Retinal pigment epithelial cell (primary cell): ENCODE measurements at regions not wholly inside any gene's neighbourhood (a gene's known extent, or its start where the extent isn't known, plus 50 kb on each side); places are given as distances from the start of the nearest gene placed in this dataset.
A peak's percentile ranks its signal among the peaks of the same experiment; 100 is the strongest.
"Not testable (repeated sequence)": the region's sequence is repeated elsewhere in the genome, so short reads cannot be mapped to it uniquely, and the experiment has no call there.

Experiments used
- DNase-seq: peaks from one replicate; pipeline ENCODE4 v3.0.0-alpha.2; 2010; ENCODE audit warnings: low read depth
- H3K4me3 ChIP-seq: 2 replicates; pipeline ENCODE4 v1.5.1; 2011; ENCODE audit warnings: mild to moderate bottlenecking, low read length, control low read depth, moderate library complexity
- CTCF ChIP-seq: conservative IDR thresholded peaks from 2 replicates; pipeline ENCODE4 v1.5.1; 2011; ENCODE audit warnings: low read depth, low read length, control low read depth, inconsistent platforms

- TF ChIP-seq CTCF: peak; percentile 34
- DNase-seq, H3K4me3 ChIP-seq: not testable (repeated sequence)
Measured at GRCh38 chr5:1598950-1599737, 75.4 kb upstream of the LPCAT1 start.

DNA sequence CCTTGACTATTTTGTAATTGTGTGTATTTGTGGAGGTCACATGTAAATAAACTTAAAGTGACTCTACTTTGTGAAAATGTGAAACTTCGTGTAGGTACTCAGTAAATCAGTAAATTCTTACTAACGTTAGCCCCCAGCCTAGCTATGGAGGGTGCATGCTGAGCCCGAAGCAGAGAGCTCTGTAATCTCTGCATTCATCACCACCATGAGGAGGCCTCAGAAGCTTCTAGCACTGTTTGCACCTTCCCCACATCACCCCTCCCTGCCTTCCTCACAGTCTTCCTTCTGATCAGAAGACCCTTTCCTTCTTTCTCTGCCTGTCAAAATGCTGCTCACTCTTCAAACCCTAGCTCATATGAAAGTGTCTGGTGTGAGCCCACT lies 73.3 kb upstream of the LPCAT1 start:
- not testable (repeated sequence) for H3K4me3 ChIP-seq, DNase-seq

GRCh38 chr5:1596462-1597092 lies 72.8 kb upstream of the LPCAT1 start:
- not testable (repeated sequence) for H3K4me3 ChIP-seq, DNase-seq

DNA sequence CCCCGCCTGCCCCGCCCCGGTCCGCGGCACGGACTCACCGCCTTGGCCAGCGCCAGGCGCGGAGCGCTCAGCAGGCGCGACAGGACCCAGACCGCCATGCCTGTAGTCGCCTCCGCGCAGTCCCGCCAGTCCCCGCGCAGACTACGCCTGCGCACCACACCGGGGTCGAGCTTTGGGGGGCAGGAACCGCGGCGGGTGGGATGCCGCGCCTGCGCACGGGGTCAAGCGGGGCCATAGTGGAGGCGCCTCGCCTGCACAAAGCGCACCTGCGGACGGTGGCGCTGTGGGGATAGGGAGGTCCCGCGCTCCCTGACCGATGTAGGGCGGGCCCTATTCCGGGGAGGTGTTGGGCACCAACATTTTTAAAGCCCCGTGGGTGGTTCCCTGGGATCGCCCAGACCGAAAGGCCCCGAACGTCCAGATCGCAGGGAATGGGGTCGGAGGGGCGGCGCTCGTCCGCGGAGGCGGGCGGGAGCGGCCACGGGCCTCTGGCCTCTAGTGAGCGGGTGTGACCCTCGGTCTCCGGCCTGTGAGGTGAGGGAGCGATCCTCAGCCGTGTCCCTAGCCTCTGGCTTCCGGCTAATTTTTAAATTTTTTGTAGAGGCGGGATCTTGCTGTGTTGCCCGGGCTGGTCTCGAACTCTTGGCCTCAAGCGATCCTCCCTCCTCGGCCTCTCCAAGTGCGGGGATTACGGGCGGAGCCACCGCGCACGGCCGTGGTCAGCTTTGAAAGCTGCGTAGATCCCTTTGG lies 70.8 kb upstream of the LPCAT1 start:
- TF ChIP-seq CTCF: peak; percentile 52
- DNase-seq: peak; percentile 37
- peak overlapping the region; percentile 70 for H3K4me3 ChIP-seq

DNA sequence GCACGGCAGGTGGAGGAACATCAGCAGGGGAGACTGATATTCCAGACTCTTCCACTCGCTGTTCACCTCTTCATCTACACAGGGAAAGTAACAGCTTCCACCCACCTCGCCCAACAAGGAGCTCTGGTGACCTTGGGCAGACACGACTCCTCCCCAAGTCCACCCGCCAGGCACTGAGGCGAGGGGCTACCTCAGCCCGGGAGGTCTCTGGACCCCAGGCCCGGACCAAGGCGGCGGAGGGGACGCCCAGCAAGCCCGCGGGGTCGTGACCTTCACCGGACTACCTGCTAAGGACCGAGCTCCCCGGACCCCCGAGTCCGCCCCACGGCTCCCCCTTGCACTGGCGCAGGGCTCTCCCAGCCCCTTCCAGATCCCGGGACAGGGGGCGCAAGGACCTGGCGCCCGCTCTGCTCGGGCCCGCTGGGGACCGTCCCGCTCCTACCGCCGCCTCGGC lies 70.2 kb upstream of the LPCAT1 start:
- peak; percentile 4 for TF ChIP-seq CTCF
- no peak for DNase-seq
- H3K4me3 ChIP-seq: peak overlapping the region; percentile 70

DNA sequence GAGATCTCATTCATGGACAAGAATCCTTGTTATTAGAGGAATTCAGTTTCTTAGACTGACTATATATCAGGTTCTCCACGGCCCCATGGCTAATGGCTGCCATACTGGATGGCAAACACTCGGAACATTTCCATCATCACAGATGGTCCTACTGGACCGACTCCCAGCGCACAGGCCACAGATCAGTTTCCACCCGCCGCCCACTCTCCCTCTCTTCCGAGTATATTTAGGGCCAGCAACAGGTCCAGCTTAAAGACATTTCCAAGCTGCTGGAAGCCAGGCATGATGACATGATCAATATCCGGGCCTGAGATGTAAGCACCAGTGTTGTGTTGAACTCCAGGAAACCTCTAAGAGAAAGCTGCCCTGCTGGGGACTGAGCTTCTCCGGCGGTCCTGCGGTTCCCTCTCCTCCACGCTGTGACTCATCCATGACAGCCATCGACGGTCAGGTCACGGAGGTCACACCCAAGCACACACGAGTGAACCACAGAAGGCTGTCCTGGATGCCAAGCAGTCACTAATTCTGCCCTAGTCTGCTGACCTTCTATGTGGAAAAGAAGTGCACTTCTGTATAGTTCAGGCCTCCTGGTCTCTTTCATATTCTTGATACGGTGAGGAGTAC lies 64.4 kb upstream of the LPCAT1 start:
- not testable (repeated sequence) for DNase-seq, H3K4me3 ChIP-seq

DNA sequence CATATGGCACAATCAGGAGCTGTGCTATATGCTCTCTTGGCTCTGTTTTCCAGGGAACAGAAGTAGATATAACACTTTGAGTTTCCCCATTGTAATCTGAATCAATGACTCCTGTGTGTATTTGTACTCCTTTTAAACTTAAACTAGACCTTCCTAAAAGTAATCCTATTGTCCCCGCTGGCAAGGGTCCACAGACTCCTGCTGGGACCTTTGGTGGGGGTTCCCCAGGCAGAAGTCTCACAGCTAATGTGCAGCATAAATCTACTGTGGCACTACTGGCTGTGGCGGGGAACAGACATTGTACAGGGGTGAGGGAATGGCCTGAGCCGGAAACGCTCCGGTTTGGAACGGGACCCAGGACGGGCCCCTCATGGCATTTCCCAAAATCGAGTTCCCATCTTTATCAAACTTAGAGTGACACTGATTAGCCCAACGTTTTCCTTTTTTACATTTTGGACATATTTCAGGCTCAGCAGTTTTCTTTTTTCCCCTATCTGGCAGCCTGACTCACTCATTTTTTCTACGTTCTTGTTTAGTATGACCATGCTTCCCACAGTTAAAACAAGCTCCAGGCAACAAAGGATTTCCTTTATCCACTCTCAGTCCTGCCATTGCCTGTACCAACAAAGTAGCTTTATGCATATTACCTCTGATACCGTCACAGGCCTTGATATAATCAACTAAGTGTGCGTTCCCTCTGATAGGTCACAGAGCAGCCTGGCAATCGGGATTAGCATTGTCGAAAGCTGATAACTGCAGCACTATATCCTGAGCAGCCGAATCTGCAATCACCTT lies 59.5 kb upstream of the LPCAT1 start:
- not testable (repeated sequence) for H3K4me3 ChIP-seq, DNase-seq

DNA sequence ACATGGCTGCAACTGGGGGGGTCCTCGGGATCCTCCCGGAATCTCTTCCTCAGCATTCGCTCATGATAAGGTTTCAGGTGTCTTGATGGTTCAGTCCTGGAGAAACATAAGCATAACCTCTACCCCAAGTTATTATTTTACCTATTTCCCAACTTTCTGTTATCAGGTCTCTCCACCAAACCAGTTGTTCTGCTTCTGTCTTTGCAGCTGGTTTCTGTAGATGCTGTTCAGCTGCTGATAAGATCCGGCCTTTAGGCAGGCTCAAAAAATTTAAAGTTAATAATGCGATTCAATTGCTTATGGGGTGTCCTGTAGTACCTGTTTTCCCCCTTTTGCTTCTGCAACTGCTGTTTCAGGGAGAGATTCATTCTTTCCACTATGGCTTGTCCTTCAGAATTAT lies 55.6 kb upstream of the LPCAT1 start:
- H3K4me3 ChIP-seq: not testable (repeated sequence)

DNA sequence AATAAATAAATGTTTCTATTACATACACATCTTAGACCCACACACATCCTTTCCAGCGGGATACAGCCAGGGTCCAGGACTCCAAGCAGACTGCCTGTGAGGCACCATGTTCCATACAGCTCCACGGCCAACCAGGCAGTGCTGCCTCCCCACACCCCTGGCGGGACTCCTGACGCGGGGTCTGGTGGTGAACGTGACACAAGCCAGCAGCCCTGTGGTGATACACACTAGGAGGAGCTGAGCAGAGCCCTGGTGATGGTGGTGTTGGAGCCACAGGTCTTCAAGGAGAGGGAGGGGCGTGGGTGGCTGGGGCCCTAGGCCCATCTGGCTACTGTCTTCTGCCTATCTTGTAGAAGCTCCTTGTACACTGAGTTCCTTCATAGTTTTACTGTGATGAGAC lies 53.1 kb upstream of the LPCAT1 start:
- not testable (repeated sequence) for H3K4me3 ChIP-seq, DNase-seq

More for the DNA sequence above, 55.6 kb upstream of the LPCAT1 start:
- not testable (repeated sequence) for DNase-seq

GRCh38 chr5:1575991-1576714 lies 52.4 kb upstream of the LPCAT1 start:
- H3K4me3 ChIP-seq, DNase-seq: not testable (repeated sequence)

DNA sequence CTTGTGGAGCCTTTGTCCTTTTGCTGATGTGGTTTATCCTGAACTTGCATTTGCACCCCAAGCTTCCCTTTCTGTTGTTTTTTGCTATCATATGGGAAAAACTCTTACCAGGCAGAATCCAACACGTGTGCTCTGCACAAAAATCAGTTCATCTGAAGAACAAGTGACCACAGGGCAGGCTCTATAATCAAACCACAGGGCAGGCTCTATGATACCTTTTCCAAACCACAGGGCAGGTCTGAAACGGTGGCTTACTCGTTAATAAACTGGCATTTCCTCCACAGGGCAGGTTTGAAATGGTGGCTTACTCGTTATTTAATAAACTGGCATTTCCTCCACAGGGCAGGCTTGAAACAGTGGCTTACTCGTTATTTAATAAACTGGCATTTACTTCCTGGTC lies 51.7 kb upstream of the LPCAT1 start:
- H3K4me3 ChIP-seq, DNase-seq: not testable (repeated sequence)

- not testable (repeated sequence) for H3K4me3 ChIP-seq, DNase-seq
Measured at GRCh38 chr5:1574023-1574318, 50.2 kb upstream of the LPCAT1 start.

DNA sequence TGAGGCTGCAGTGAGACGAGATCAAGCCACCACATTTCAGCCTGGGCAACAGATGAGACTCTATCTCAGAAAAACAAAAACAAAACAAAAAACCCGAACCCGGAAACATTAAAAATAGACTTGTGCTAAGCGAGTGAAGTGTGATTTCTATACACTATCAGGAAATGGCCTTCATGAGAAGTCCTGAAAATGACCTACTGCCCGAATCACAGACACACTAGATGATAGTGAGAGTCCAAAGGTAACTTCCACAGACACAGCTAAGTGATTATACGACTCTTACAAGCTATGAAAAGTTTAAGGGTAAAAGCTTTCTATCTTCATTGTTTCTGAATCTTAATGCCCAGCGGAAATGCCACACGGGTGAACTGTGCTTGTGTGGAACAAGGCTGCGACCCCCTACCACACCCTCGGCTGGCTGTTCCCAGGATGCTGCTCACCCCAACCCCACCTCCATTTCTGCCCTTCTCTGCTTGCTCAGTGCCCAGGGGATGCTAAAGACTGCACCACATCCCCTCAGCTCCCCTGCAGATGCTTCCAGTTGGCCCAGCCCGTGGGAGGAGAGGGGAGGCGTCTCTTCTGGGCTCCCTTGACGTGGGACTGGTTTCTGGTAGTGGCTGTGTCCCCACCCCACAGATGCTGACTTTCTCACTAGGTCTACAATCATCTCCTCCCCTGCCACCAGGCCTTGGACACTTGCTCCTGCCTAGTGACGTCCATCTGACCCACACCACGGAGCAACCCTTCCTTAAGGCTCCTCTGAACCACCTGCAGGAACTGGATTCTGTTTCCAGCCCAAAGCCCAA lies 49.7 kb upstream of the LPCAT1 start:
- not testable (repeated sequence) for H3K4me3 ChIP-seq, DNase-seq
